Neuron (in vitro differentiated cells): ENCODE measurements at regions not wholly inside any gene's neighbourhood (a gene's known extent, or its start where the extent isn't known, plus 50 kb on each side); places are given as distances from the start of the nearest gene placed in this dataset.

Experiments
- H2AFZ ChIP-seq: one replicate; pipeline ENCODE4 v1.6.1; 2013; ENCODE audit warnings: low read depth, mild to moderate bottlenecking, inconsistent platforms, low read length, moderate library complexity
- H3K27me3 ChIP-seq: one replicate; pipeline ENCODE4 v1.6.1; 2013; ENCODE audit warnings: low read length; ENCODE audit not compliant: insufficient read depth
- H3K36me3 ChIP-seq: one replicate; pipeline ENCODE4 v1.6.1; 2013; ENCODE audit warnings: low read length; ENCODE audit not compliant: insufficient read depth
- H3K4me1 ChIP-seq: one replicate; pipeline ENCODE4 v1.6.1; 2013; ENCODE audit warnings: low read length; ENCODE audit not compliant: insufficient read depth
- H3K4me3 ChIP-seq: 2 replicates; pipeline ENCODE4 v1.5.1; 2013; ENCODE audit warnings: mild to moderate bottlenecking, low read length, moderate library complexity
- H3K9me3 ChIP-seq: one replicate; pipeline ENCODE4 v1.6.1; 2013; ENCODE audit warnings: low read length

- no peak overlapping the region for H2AFZ ChIP-seq
- no peaks in the 10 kb centered on the region for H3K36me3 ChIP-seq
- no peaks in the 10 kb centered on the region for H3K4me1 ChIP-seq
- no peak overlapping the region for H3K4me3 ChIP-seq
- H3K9me3 ChIP-seq = no peaks in the 10 kb centered on the region
- H3K27me3 ChIP-seq = no peaks in the 10 kb centered on the region
Measured at GRCh38 chr11:95717314-95717713, 72.3 kb downstream of the FAM76B start.

- Histone ChIP-seq H2AFZ (peak overlapping the region; percentile 58), H3K36me3 (no peaks in the 10 kb centered on the region), H3K9me3 (no peaks in the 10 kb centered on the region), H3K4me3 (no peak overlapping the region), H3K27me3 (no peaks in the 10 kb centered on the region), H3K4me1 (peaks cover 5% of the 10 kb centered on the region)
Measured at GRCh38 chr11:95716266-95716665, 73.3 kb downstream of the FAM76B start.

DNA sequence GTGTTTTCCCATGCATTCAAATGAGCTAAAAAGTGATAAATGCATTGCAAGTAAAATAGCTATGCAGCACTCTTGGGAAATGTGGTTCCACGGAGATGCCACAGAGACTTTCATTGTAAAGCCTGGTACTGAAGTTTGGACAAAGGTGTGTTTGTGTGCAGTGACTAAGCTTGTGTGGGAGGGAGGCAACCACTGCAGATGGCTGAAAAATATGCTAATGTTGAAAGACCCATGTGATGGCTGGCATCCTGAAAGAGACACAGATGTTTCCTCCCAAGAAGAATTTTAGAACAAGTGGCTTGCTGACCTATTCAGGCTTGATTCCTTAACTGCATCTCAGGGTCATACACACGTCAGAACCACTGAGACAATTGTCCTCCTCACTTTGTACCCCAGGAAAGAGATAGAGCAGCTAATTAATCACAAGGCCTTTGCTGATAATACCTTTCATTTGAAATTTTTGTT, 73.8 kb downstream of the FAM76B start:
- Histone ChIP-seq H3K27me3 (no peaks in the 10 kb centered on the region), H2AFZ (peak overlapping the region; percentile 58), H3K4me3 (no peak overlapping the region), H3K4me1 (peaks cover 9% of the 10 kb centered on the region), H3K36me3 (no peaks in the 10 kb centered on the region), H3K9me3 (no peaks in the 10 kb centered on the region)

DNA sequence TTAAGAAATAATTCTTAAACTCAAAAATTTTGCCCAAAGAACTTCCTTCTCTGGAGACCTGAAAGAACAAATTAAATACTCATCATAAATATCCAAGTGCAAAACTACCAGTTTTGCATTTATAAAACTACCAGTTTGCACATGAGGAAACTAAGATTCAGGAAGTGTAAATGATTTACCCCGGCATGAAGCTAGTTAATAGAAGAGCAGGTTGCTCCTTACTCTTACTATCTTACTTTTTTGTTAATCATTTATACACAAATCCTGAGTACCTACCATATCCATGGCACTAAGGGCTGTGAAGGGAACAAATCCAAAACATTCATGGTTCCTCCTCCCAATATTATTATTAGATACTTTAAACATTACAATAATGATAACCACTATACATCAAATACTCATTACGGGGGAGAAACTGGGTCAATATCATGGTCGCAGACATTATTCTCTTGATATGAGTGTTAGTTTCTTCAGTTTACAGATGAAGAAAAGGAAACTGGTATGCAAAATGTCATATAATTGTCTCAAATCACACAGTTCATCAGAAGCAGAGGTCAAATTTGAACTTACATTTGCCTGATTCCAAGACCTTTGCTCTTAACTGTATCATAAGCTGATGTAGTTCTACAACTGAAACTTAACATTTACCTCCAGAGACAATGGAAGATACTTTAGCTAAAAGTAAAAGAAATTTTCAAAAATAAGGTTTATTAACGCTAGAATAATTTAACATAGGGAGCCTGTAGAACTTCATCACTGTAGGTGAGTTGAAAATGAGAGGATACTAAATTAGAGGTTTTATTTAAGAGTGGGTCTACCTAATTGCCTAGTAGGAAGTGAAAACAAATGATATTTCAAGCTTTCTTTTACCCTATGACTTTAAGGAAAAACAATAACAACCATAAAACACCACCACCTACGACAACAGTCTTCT, 74.5 kb downstream of the FAM76B start:
- H3K9me3 ChIP-seq = no peaks in the 10 kb centered on the region

DNA sequence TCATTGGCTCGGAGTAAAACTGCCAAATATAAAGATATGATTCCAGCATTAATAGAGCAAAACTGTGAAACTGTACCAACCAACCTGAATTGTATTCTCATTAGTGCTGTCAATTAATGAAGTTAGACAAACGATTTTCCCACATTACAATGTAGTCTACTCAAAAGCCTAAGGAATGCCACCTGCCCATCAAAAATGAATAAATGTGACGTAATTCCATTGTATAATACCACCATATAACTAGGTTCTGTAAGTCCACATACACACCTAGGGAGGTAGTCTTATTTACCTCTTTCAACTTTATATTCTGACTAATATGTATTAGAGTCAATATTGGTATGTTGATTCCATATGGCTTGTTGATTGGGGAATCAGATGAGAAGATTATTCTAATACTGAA, 76.2 kb downstream of the FAM76B start:
- H3K36me3 ChIP-seq = no peaks in the 10 kb centered on the region
- peaks cover 9% of the 10 kb centered on the region for H3K4me1 ChIP-seq
- H3K4me3 ChIP-seq = no peak overlapping the region
- H3K9me3 ChIP-seq = no peaks in the 10 kb centered on the region
- H3K27me3 ChIP-seq = no peaks in the 10 kb centered on the region
- no peak overlapping the region for H2AFZ ChIP-seq

More for the DNA sequence above, 74.5 kb downstream of the FAM76B start:
- Histone ChIP-seq H2AFZ (peak overlapping the region; percentile 58), H3K27me3 (no peaks in the 10 kb centered on the region), H3K4me3 (no peak overlapping the region), H3K36me3 (no peaks in the 10 kb centered on the region), H3K4me1 (peaks cover 9% of the 10 kb centered on the region)

DNA sequence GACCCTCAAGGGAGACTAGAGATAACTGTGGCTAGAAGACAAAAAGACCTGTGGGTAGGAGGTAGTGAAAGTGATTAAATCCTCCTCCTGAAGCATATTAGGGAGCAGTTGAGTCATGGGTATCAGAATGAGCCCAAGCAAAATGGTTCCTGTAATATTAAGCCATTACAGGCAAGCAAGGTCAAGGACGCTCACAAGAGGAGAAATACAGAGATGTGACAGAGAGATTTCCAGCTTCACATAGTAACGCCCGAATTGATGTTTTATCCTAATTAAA, 77.7 kb downstream of the FAM76B start:
- no peaks in the 10 kb centered on the region for H3K9me3 ChIP-seq
- H3K27me3 ChIP-seq = no peaks in the 10 kb centered on the region
- no peak overlapping the region for H2AFZ ChIP-seq
- peaks cover 9% of the 10 kb centered on the region for H3K4me1 ChIP-seq
- no peaks in the 10 kb centered on the region for H3K36me3 ChIP-seq
- no peak overlapping the region for H3K4me3 ChIP-seq

- Histone ChIP-seq H3K4me1 (peaks cover 9% of the 10 kb centered on the region), H3K9me3 (no peaks in the 10 kb centered on the region), H3K4me3 (no peak overlapping the region), H2AFZ (no peak overlapping the region), H3K27me3 (no peaks in the 10 kb centered on the region), H3K36me3 (no peaks in the 10 kb centered on the region)
Measured at GRCh38 chr11:95711162-95711944, 78.2 kb downstream of the FAM76B start.

GRCh38 chr11:95708681-95709080, 80.9 kb downstream of the FAM76B start:
- Histone ChIP-seq H2AFZ (no peak overlapping the region), H3K4me1 (peaks cover 9% of the 10 kb centered on the region), H3K4me3 (no peak overlapping the region), H3K27me3 (no peaks in the 10 kb centered on the region), H3K9me3 (no peaks in the 10 kb centered on the region), H3K36me3 (no peaks in the 10 kb centered on the region)

- H3K4me1 ChIP-seq = peaks cover 9% of the 10 kb centered on the region
- H3K36me3 ChIP-seq = no peaks in the 10 kb centered on the region
- H3K4me3 ChIP-seq = no peak overlapping the region
- H3K27me3 ChIP-seq = no peaks in the 10 kb centered on the region
- no peaks in the 10 kb centered on the region for H3K9me3 ChIP-seq
- no peak overlapping the region for H2AFZ ChIP-seq
Measured at GRCh38 chr11:95706974-95707387, 82.6 kb downstream of the FAM76B start.

DNA sequence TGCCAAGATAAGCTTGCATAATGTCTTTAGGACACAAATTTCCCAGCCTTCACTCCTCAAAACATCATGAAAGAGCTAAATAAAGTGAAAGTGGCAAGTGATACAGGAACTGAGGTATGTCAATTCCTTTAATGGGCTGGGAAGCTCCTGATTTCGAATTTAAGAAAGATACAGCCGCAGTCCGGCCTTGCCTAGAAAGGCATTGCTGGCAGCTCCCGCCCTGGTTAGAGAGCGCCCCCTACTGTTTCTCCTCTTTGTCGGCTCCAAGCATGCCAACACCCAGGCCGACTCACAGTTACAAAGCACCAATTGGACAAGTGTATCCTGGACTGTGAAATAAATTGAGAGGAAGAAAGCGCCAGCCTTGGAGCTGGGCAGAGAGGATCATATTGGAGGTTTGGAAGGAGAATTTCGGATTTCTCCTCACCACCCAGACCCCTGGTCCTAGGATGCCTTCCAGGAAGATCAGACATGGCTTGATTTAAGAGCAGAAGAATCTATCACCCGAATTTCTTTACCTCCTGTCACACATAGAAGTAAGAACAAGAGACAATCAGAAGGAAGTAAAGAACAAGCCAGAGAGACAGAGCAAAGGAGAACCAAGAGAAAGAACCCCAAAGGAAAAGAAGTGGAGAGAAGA, 84.0 kb downstream of the FAM76B start:
- H3K27me3 ChIP-seq = no peaks in the 10 kb centered on the region
- no peaks in the 10 kb centered on the region for H3K36me3 ChIP-seq
- H2AFZ ChIP-seq = no peak overlapping the region
- H3K4me3 ChIP-seq = no peak overlapping the region
- no peaks in the 10 kb centered on the region for H3K4me1 ChIP-seq
- no peaks in the 10 kb centered on the region for H3K9me3 ChIP-seq

DNA sequence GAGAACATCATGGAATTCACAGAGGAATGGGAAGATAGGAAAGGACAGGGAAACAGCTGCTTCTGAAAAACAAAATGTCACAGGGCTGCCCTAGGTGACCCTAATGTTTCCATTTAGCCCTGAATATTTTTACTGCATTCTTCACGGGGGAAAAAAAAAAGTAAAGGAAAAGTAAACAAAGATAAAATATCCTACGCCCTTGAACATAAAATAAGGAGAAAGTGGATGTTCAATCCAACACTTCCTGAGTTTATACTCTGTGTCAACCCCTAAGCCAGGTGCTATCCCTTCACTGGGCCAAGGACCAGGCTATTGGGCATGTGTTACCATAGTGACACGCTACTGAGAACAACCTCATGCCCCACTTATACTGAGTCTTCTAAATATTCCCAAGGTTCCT, 84.7 kb downstream of the FAM76B start:
- H3K9me3 ChIP-seq = no peaks in the 10 kb centered on the region
- no peaks in the 10 kb centered on the region for H3K36me3 ChIP-seq

GRCh38 chr11:95703049-95703448, 86.5 kb downstream of the FAM76B start:
- Histone ChIP-seq H3K4me3 (no peak overlapping the region), H3K9me3 (no peaks in the 10 kb centered on the region), H3K36me3 (no peaks in the 10 kb centered on the region), H3K27me3 (no peaks in the 10 kb centered on the region), H2AFZ (peak overlapping the region; percentile 1), H3K4me1 (no peaks in the 10 kb centered on the region)

More for the DNA sequence above, 84.7 kb downstream of the FAM76B start:
- H3K4me3 ChIP-seq = no peak overlapping the region
- H2AFZ ChIP-seq = no peak overlapping the region
- H3K4me1 ChIP-seq = no peaks in the 10 kb centered on the region
- no peaks in the 10 kb centered on the region for H3K27me3 ChIP-seq

DNA sequence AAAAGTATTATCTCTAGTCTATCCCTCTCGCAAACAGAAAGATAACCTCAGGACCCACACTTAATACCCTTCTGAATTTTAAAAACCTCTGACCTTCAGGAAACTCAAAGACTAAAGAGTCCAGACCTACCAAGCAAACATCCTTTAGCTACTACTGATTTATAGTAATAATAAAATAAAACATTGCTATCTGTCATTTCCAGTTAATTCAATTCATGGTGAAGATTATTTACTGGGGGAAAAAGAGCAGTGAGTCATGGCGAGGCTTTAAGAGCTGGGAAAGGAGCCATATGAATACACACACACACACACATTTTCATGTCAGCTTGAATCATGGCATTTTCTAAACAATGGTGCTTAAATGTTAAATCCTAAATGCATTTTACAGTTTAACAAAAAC, 87.1 kb downstream of the FAM76B start:
- Histone ChIP-seq H3K9me3 (no peaks in the 10 kb centered on the region), H3K27me3 (no peaks in the 10 kb centered on the region), H2AFZ (no peak overlapping the region), H3K36me3 (no peaks in the 10 kb centered on the region), H3K4me3 (no peak overlapping the region), H3K4me1 (no peaks in the 10 kb centered on the region)
